ENCODE measurements at regions not wholly inside any gene's neighbourhood (a gene's known extent, or its start where the extent isn't known, plus 50 kb on each side); places are given as distances from the start of the nearest gene placed in this dataset.

DNA sequence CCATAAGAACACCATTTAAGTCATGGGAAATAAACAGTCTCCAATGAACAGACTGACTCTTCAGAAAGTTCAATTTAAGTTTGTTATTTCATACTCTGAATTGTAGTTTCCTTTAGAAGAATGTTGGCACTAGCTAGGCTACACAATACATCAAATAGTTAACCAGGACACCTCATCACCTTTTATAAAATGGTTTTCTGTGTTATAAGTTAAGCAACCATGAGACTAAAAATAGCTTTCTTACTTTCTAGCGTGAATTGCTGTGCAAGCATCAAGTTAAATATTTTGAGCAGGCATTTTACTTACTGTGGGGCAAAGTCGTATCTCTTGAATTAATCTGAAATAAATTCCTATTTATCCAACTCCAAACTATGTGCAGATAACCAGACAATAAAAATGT lies 1092.6 kb upstream of the SLC39A10 start:
- no peaks in the 10 kb centered on the region for H4K20me1 ChIP-seq (replicated peaks in 1 of 2; ENCODE audit: control insufficient read depth in 1 of 2, insufficient read depth in 2 of 2, low read length in 2 of 2)
- H3K4ac ChIP-seq (replicated peaks; ENCODE audit: insufficient read length, low read depth, low read length), result no peak overlapping the region
- H3K9me3 ChIP-seq (ENCODE audit: insufficient read depth in 2 of 2, low read depth in 1 of 2, low read length in 1 of 2), result no peaks in the 10 kb centered on the region
- no peak overlapping the region for H2BK5ac ChIP-seq (ENCODE audit: low read depth, low read length)
- H2BK20ac ChIP-seq (ENCODE audit: low read length), result no peak overlapping the region
- DNase-seq (ENCODE audit: low read depth in 1 of 2, low spot score in 2 of 2), result no peak
- H3K9ac ChIP-seq (replicated peaks in 1 of 4; ENCODE audit: extremely low read depth in 1 of 4, low read depth in 3 of 4, low read length in 3 of 4), result no peak overlapping the region
- H2AK5ac ChIP-seq (ENCODE audit: low read depth, low read length), result no peak overlapping the region
- ChIA-PET POLR2A (ENCODE audit: partially characterized antibody) (no interaction called here), CTCF (ENCODE audit: partially characterized antibody) (no interaction called here)
- H3K23ac ChIP-seq (ENCODE audit: insufficient read length), result no peak overlapping the region
- no peak overlapping the region for H3K14ac ChIP-seq (ENCODE audit: insufficient read length)
- no peak overlapping the region for H2BK120ac ChIP-seq (replicated peaks; ENCODE audit: low read depth, low read length)
- no peak for FAIRE-seq
- H3K4me1 ChIP-seq (replicated peaks in 1 of 4; ENCODE audit: control insufficient read depth in 3 of 4, insufficient read depth in 4 of 4, low read length in 3 of 4), result no peaks in the 10 kb centered on the region
- no peak overlapping the region for H3K4me3 ChIP-seq (ENCODE audit: extremely low read depth in 1 of 4, insufficient read depth in 2 of 4, low read depth in 3 of 4, low read length in 4 of 4)
- H4K8ac ChIP-seq (ENCODE audit: extremely low read depth, insufficient read depth, low read length), result no peak overlapping the region
- no peak overlapping the region for H4K91ac ChIP-seq (replicated peaks; ENCODE audit: insufficient read length, low read length)
- TF ChIP-seq, protein P1, sequence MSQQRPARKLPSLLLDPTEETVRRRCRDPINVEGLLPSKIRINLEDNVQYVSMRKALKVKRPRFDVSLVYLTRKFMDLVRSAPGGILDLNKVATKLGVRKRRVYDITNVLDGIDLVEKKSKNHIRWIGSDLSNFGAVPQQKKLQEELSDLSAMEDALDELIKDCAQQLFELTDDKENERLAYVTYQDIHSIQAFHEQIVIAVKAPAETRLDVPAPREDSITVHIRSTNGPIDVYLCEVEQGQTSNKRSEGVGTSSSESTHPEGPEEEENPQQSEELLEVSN (IDR thresholded peaks at IDR 0.05), result no peak
- TF ChIP-seq RNF2 (IDR thresholded peaks at IDR 0.05; ENCODE audit: borderline replicate concordance, low read depth, low read length, missing control alignments, poor library complexity, severe bottlenecking), result no peak
- TF ChIP-seq ASH2L (IDR thresholded peaks at IDR 0.05; ENCODE audit: low read length), result no peak
- TF ChIP-seq, protein P2, sequence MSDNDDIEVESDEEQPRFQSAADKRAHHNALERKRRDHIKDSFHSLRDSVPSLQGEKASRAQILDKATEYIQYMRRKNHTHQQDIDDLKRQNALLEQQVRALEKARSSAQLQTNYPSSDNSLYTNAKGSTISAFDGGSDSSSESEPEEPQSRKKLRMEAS (IDR thresholded peaks at IDR 0.05), result no peak
- no peak for TF ChIP-seq NRF1 (IDR thresholded peaks at IDR 0.05; ENCODE audit: low read depth, low read length)
- TF ChIP-seq NANOG (IDR thresholded peaks at IDR 0.05; ENCODE audit: insufficient read depth, low read depth, low read length, poor library complexity, severe bottlenecking), result no peak
- TF ChIP-seq, protein P3, sequence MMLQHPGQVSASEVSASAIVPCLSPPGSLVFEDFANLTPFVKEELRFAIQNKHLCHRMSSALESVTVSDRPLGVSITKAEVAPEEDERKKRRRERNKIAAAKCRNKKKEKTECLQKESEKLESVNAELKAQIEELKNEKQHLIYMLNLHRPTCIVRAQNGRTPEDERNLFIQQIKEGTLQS (IDR thresholded peaks at IDR 0.05; ENCODE audit: insufficient read depth, low read depth, low read length), result no peak
- no peak for TF ChIP-seq MAFK (IDR thresholded peaks at IDR 0.05; ENCODE audit: low read depth, low read length)
- no peak for TF ChIP-seq BACH1 (IDR thresholded peaks at IDR 0.05; ENCODE audit: low read length)
- TF ChIP-seq SP2 (IDR thresholded peaks at IDR 0.05; ENCODE audit: low read length), result no peak
- TF ChIP-seq GABPA (IDR thresholded peaks at IDR 0.05; ENCODE audit: borderline replicate concordance, insufficient read depth, low read length), result no peak
- no peak for TF ChIP-seq SRF (IDR thresholded peaks at IDR 0.05; ENCODE audit: low read depth, low read length)
- H3K4me2 ChIP-seq (ENCODE audit: insufficient read depth in 1 of 2, low read depth in 2 of 2, low read length in 2 of 2), result no peak overlapping the region
- no peak overlapping the region for H2BK12ac ChIP-seq (ENCODE audit: low read depth, low read length)
- no peak overlapping the region for H4K5ac ChIP-seq (ENCODE audit: insufficient read length, low read depth, low read length)
- no peak overlapping the region for H3K27ac ChIP-seq (ENCODE audit: low read depth, low read length)
- H2AFZ ChIP-seq (ENCODE audit: low read length), result no peak overlapping the region
- no peak overlapping the region for H2BK15ac ChIP-seq (ENCODE audit: low read length)
- no peaks in the 10 kb centered on the region for H3K36me3 ChIP-seq (ENCODE audit: control insufficient read depth in 2 of 4, insufficient read depth in 4 of 4, low read length in 3 of 4)
- peaks cover 0 to 2% (median 0%) of the 10 kb centered on the region in 4 experiments; a peak in 1 of 7 replicates for H3K27me3 ChIP-seq (replicated peaks in 1 of 4; ENCODE audit: control insufficient read depth in 3 of 4, extremely low read depth in 1 of 4, insufficient read depth in 3 of 4, low read length in 3 of 4)
- no peak overlapping the region for H3K18ac ChIP-seq (ENCODE audit: extremely low read depth, low read length)
- no peak overlapping the region for H3K56ac ChIP-seq (replicated peaks; ENCODE audit: insufficient read length, low read depth, low read length)
- H3K79me2 ChIP-seq (ENCODE audit: control insufficient read depth in 1 of 2, insufficient read depth in 2 of 2, low read length in 2 of 2), result no peaks in the 10 kb centered on the region
- no peaks in the 10 kb centered on the region for H3K79me1 ChIP-seq (ENCODE audit: low read depth, low read length)
- H3K23me2 ChIP-seq (ENCODE audit: low read depth, low read length), result no peaks in the 10 kb centered on the region
- 92% methylated on average over 2 of the region's 2 CpGs; no CpG with 5 or more reads in 1 of the 2 experiments for WGBS, 2 experiments (ENCODE audit: extremely low coverage in 1 of 2, insufficient coverage in 1 of 2, insufficient read length in 1 of 2, insufficient replicate concordance in 2 of 2, low coverage in 1 of 2, low lambda C conversion rate in 2 of 2, missing lambda C conversion rate in 1 of 2)
